DND-41 (cell line): ENCODE measurements at regions not wholly inside any gene's neighbourhood (a gene's known extent, or its start where the extent isn't known, plus 50 kb on each side); places are given as distances from the start of the nearest gene placed in this dataset.

ENCODE experiments used
- ATAC-seq: fragments of 200-7000 bp; cut with Tn5 transposase; 3 replicates; pipeline ENCODE4 v1.9.1; 2021; ENCODE audit warnings: low read depth; ENCODE audit not compliant: insufficient read depth
- DNase-seq: peaks from one replicate; pipeline ENCODE4 v3.0.0-alpha.2; 2020
- H2AFZ ChIP-seq: 2 replicates; pipeline ENCODE4 v1.6.0; 2012; ENCODE audit warnings: low read depth, low read length
- H3K27ac ChIP-seq: 2 replicates; pipeline ENCODE4 v1.5.1; 2012; ENCODE audit warnings: low read length, inconsistent platforms
- H3K27me3 ChIP-seq: fragments of 200-600 bp; sonication (generic); 2 replicates; pipeline ENCODE4 v1.6.0; 2012; ENCODE audit warnings: low read length, mild to moderate bottlenecking, inconsistent platforms; ENCODE audit not compliant: insufficient read depth, poor library complexity
- H3K36me3 ChIP-seq: 2 replicates; pipeline ENCODE4 v1.5.1; 2012; ENCODE audit warnings: low read length, inconsistent platforms; ENCODE audit not compliant: insufficient read depth
- H3K4me1 ChIP-seq: 2 replicates; pipeline ENCODE4 v1.5.1; 2012; ENCODE audit warnings: mild to moderate bottlenecking, low read length; ENCODE audit not compliant: insufficient read depth
- H3K4me2 ChIP-seq: 2 replicates; pipeline ENCODE4 v1.6.0; 2012; ENCODE audit warnings: mild to moderate bottlenecking, moderate library complexity, low read length, inconsistent platforms; ENCODE audit not compliant: insufficient read depth
- H3K4me3 ChIP-seq, 2 experiments: fragments of 200-600 bp in 1 of 2; shearing (Covaris generic) in 1 of 2; 2 replicates each; pipeline ENCODE4 v1.5.1; 2012 to 2016; ENCODE audit warnings: inconsistent platforms in 2 of 2, low read length in 2 of 2, mild to moderate bottlenecking in 2 of 2, low read depth in 1 of 2, moderate library complexity in 1 of 2
- H3K79me2 ChIP-seq: 2 replicates; pipeline ENCODE4 v1.6.0; 2012; ENCODE audit warnings: low read length, inconsistent platforms; ENCODE audit not compliant: insufficient read depth
- H3K9ac ChIP-seq: 2 replicates; pipeline ENCODE4 v1.6.0; 2012; ENCODE audit warnings: low read depth, mild to moderate bottlenecking, inconsistent platforms, low read length, moderate library complexity
- H3K9me3 ChIP-seq: 2 replicates; pipeline ENCODE4 v1.5.1; 2012; ENCODE audit warnings: low read length, moderate library complexity, mild to moderate bottlenecking, inconsistent platforms; ENCODE audit not compliant: insufficient read depth, severe bottlenecking
- H4K20me1 ChIP-seq: 2 replicates; pipeline ENCODE4 v1.6.0; 2012; ENCODE audit warnings: low read length; ENCODE audit not compliant: insufficient read depth
- EZH2 ChIP-seq: IDR thresholded peaks from 3 replicates; pipeline ENCODE4 v1.6.1; 2012; ENCODE audit warnings: borderline replicate concordance, low read depth, mild to moderate bottlenecking, moderate library complexity, low read length, inconsistent platforms; ENCODE audit not compliant: severe bottlenecking
- TF ChIP-seq, protein P1 (sequence below): IDR thresholded peaks from 2 replicates; pipeline ENCODE4 v1.5.1; 2012; ENCODE audit warnings: borderline replicate concordance, low read length, moderate library complexity, mild to moderate bottlenecking; ENCODE audit not compliant: poor library complexity, severe bottlenecking; ENCODE audit errors: extremely low read depth

GRCh38 chr2:239897596-239898235 is 127.4 kb downstream of the NDUFA10 start:
- Histone ChIP-seq H3K4me2 (no peak overlapping the region), H3K36me3 (no peaks in the 10 kb centered on the region), H2AFZ (0 out of 2 replicates have a peak overlapping the region, but pooled peaks have one; percentile 14), H3K79me2 (no peaks in the 10 kb centered on the region), H3K9me3 (no peaks in the 10 kb centered on the region), H3K27ac (peak overlapping the region; percentile 64), H4K20me1 (no peaks in the 10 kb centered on the region), H3K4me3 (no peak overlapping the region), H3K27me3 (no peaks in the 10 kb centered on the region), H3K4me1 (peaks cover 21% of the 10 kb centered on the region), H3K9ac (peak overlapping the region; percentile 24; the same call in 1 of the 2 replicates)
- ATAC-seq (no peak), DNase-seq (no peak)
- TF ChIP-seq, protein P1, sequence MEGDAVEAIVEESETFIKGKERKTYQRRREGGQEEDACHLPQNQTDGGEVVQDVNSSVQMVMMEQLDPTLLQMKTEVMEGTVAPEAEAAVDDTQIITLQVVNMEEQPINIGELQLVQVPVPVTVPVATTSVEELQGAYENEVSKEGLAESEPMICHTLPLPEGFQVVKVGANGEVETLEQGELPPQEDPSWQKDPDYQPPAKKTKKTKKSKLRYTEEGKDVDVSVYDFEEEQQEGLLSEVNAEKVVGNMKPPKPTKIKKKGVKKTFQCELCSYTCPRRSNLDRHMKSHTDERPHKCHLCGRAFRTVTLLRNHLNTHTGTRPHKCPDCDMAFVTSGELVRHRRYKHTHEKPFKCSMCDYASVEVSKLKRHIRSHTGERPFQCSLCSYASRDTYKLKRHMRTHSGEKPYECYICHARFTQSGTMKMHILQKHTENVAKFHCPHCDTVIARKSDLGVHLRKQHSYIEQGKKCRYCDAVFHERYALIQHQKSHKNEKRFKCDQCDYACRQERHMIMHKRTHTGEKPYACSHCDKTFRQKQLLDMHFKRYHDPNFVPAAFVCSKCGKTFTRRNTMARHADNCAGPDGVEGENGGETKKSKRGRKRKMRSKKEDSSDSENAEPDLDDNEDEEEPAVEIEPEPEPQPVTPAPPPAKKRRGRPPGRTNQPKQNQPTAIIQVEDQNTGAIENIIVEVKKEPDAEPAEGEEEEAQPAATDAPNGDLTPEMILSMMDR = no peak
- TF ChIP-seq EZH2 = no peak

GRCh38 chr2:239896075-239896474 is 129.1 kb downstream of the NDUFA10 start:
- H3K4me2 ChIP-seq = no peak overlapping the region
- DNase-seq = no peak
- no peaks in the 10 kb centered on the region for H3K27me3 ChIP-seq
- no peak overlapping the region for H3K4me3 ChIP-seq
- no peak for TF ChIP-seq EZH2
- TF ChIP-seq, protein P1 = no peak
- no peak overlapping the region for H3K9ac ChIP-seq
- no peak for ATAC-seq
- H3K9me3 ChIP-seq = no peaks in the 10 kb centered on the region
- no peaks in the 10 kb centered on the region for H3K79me2 ChIP-seq
- H4K20me1 ChIP-seq = no peaks in the 10 kb centered on the region
- peaks cover 21% of the 10 kb centered on the region for H3K4me1 ChIP-seq
- no peak overlapping the region for H2AFZ ChIP-seq
- H3K27ac ChIP-seq = no peak overlapping the region
- H3K36me3 ChIP-seq = no peaks in the 10 kb centered on the region

GRCh38 chr2:239895669-239896068 is 129.5 kb downstream of the NDUFA10 start:
- Histone ChIP-seq H3K27ac (no peak overlapping the region), H3K27me3 (no peaks in the 10 kb centered on the region), H3K9ac (no peak overlapping the region), H3K4me1 (peaks cover 21% of the 10 kb centered on the region), H4K20me1 (no peaks in the 10 kb centered on the region), H3K9me3 (no peaks in the 10 kb centered on the region), H3K36me3 (no peaks in the 10 kb centered on the region), H3K4me2 (no peak overlapping the region), H2AFZ (no peak overlapping the region), H3K4me3 (no peak overlapping the region), H3K79me2 (no peaks in the 10 kb centered on the region)
- TF ChIP-seq, protein P1 = no peak
- no peak for TF ChIP-seq EZH2
- no peak for DNase-seq
- no peak for ATAC-seq

- H3K9ac ChIP-seq = no peak overlapping the region
- H4K20me1 ChIP-seq = no peaks in the 10 kb centered on the region
- no peak overlapping the region for H3K27ac ChIP-seq
- H3K4me1 ChIP-seq = peaks cover 21% of the 10 kb centered on the region
- H3K36me3 ChIP-seq = no peaks in the 10 kb centered on the region
- H2AFZ ChIP-seq = no peak overlapping the region
- no peaks in the 10 kb centered on the region for H3K79me2 ChIP-seq
- no peak overlapping the region for H3K4me2 ChIP-seq
- no peaks in the 10 kb centered on the region for H3K9me3 ChIP-seq
- TF ChIP-seq EZH2 = no peak
- TF ChIP-seq, protein P1 = no peak
- ATAC-seq = no peak
- no peak for DNase-seq
- no peak overlapping the region for H3K4me3 ChIP-seq
- no peaks in the 10 kb centered on the region for H3K27me3 ChIP-seq
Measured at GRCh38 chr2:239895116-239895515, 130.0 kb downstream of the NDUFA10 start.
